Sigmoid colon (tissue), 4 donors: ENCODE measurements at regions not wholly inside any gene's neighbourhood (a gene's known extent, or its start where the extent isn't known, plus 50 kb on each side); places are given as distances from the start of the nearest gene placed in this dataset.

Source experiments
- CTCF ChIP-seq, 4 experiments: fragments of 450-650 bp in 3 of 4; fragments of 200-600 bp in 1 of 4; IDR thresholded peaks; one replicate each; pipeline ENCODE4 v1.5.1; 2016 to 2019; ENCODE audit warnings: antibody characterized with exemption in 4 of 4, mild to moderate bottlenecking in 3 of 4, moderate library complexity in 2 of 4
- EP300 ChIP-seq, 4 donors: sonication (generic); formaldehyde crosslinking; IDR thresholded peaks; one replicate each; pipeline ENCODE4 v1.6.1; 2017; ENCODE audit warnings: antibody characterized with exemption in 4 of 4
- POLR2A ChIP-seq, 2 donors: fragments of 450-650 bp; IDR thresholded peaks; one replicate each; pipeline ENCODE4 v1.6.1; 2016; ENCODE audit warnings: antibody characterized with exemption in 2 of 2, mild to moderate bottlenecking in 2 of 2, moderate library complexity in 2 of 2

GRCh38 chr21:16912075-16912474 is 600.8 kb upstream of the CXADR start:
- TF ChIP-seq CTCF (IDR thresholded peaks at IDR 0.05) (no peak), EP300 (IDR thresholded peaks at IDR 0.05) (no peak), POLR2A (IDR thresholded peaks at IDR 0.05) (no peak)
